Mesendoderm (in vitro differentiated cells): ENCODE measurements at regions not wholly inside any gene's neighbourhood (a gene's known extent, or its start where the extent isn't known, plus 50 kb on each side); places are given as distances from the start of the nearest gene placed in this dataset.

Experiments used
- DNase-seq: peaks from one replicate; pipeline ENCODE4 v3.0.0; 2013
- H2AK5ac ChIP-seq: 2 replicates; pipeline ENCODE4 v1.6.1; 2013; ENCODE audit warnings: low read length, inconsistent platforms
- H2BK120ac ChIP-seq: 2 replicates; pipeline ENCODE4 v1.6.1; 2013; ENCODE audit warnings: low read depth, mild to moderate bottlenecking, low read length, moderate library complexity, mixed read lengths
- H2BK15ac ChIP-seq: replicated peaks from 2 replicates; pipeline ENCODE4 v1.6.1; 2013; ENCODE audit warnings: low read depth, mild to moderate bottlenecking, moderate library complexity
- H2BK5ac ChIP-seq: 2 replicates; pipeline ENCODE4 v1.6.1; 2013; ENCODE audit warnings: low read length, inconsistent platforms
- H3K18ac ChIP-seq: 2 replicates; pipeline ENCODE4 v1.6.1; 2013; ENCODE audit warnings: mild to moderate bottlenecking, low read length, mixed read lengths
- H3K23ac ChIP-seq: one replicate; pipeline ENCODE4 v1.6.1; 2013; ENCODE audit warnings: low read length
- H3K27ac ChIP-seq: 2 replicates; pipeline ENCODE4 v1.5.1; 2013; ENCODE audit warnings: low read depth, mild to moderate bottlenecking, inconsistent platforms, low read length, moderate library complexity
- H3K27me3 ChIP-seq: 2 replicates; pipeline ENCODE4 v1.6.1; 2013; ENCODE audit warnings: low read length, control low read depth, mild to moderate bottlenecking, inconsistent platforms; ENCODE audit not compliant: insufficient read depth, poor library complexity
- H3K36me3 ChIP-seq: 2 replicates; pipeline ENCODE4 v1.6.1; 2013; ENCODE audit warnings: low read length, inconsistent platforms; ENCODE audit not compliant: control insufficient read depth, insufficient read depth
- H3K4ac ChIP-seq: one replicate; pipeline ENCODE4 v1.6.1; 2013; ENCODE audit warnings: low read depth, mild to moderate bottlenecking, low read length, moderate library complexity
- H3K4me1 ChIP-seq: 2 replicates; pipeline ENCODE4 v1.6.1; 2013; ENCODE audit warnings: low read depth, low read length, inconsistent platforms; ENCODE audit not compliant: control insufficient read depth
- H3K4me2 ChIP-seq: 2 replicates; pipeline ENCODE4 v1.6.1; 2013; ENCODE audit warnings: low read length
- H3K4me3 ChIP-seq: 2 replicates; pipeline ENCODE4 v1.5.1; 2013; ENCODE audit warnings: mild to moderate bottlenecking, low read length
- H3K56ac ChIP-seq: one replicate; pipeline ENCODE4 v1.6.1; 2013; ENCODE audit warnings: low read length
- H3K79me1 ChIP-seq: 2 replicates; pipeline ENCODE4 v1.6.1; 2013; ENCODE audit warnings: low read length, inconsistent platforms
- H3K79me2 ChIP-seq: 2 replicates; pipeline ENCODE4 v1.6.1; 2013; ENCODE audit warnings: mild to moderate bottlenecking, low read length; ENCODE audit not compliant: control insufficient read depth, insufficient read depth
- H3K9ac ChIP-seq: 2 replicates; pipeline ENCODE4 v1.6.1; 2013; ENCODE audit warnings: low read length, inconsistent platforms
- H4K5ac ChIP-seq: one replicate; pipeline ENCODE4 v1.6.1; 2013; ENCODE audit warnings: low read length
- H4K8ac ChIP-seq: one replicate; pipeline ENCODE4 v1.6.1; 2013; ENCODE audit warnings: low read depth, mild to moderate bottlenecking, control low read depth, low read length, moderate library complexity
- WGBS: extraction: QIAGEN DNeasy Blood & Tissue Kit; methylation state at CpG from one replicate; pipeline ENCODE4 v1.1.7; 2013; ENCODE audit warnings: low lambda C conversion rate, missing lambda C conversion rate; ENCODE audit not compliant: insufficient coverage; ENCODE audit errors: extremely low coverage; 5-methylcytosine and 5-hydroxymethylcytosine counted together

DNA sequence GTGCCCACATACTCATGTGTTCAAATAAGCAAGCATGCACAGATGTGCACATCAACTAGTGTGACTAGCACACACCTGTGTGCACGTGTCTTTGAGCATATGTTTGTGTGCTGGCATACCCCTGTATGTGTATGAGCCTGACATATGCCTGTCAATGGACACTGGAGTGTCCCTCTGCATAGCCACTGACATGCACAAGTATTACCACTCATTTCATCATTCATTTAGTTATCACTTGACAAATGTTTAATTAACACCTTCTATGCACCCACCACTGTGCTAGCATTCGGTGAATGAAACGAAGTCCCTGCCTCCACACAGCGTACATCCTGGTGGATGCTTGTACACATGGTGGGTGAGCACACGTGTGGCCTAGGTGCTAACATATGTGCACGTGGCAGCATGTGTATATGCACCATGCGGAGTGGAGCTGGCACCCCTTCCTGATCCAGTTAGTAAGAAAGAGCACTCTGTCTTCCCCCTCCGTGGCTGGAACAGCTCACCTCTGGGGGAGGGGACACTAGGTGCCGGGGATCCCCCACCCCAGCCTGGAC, 112.0 kb downstream of the CHST1 start:
- Histone ChIP-seq H3K18ac (no peak overlapping the region), H2BK5ac (no peak overlapping the region), H2BK120ac (no peak overlapping the region), H3K4me2 (no peak overlapping the region), H3K56ac (no peak overlapping the region), H3K4me1 (no peaks in the 10 kb centered on the region), H2BK15ac (no peak overlapping the region), H2AK5ac (no peak overlapping the region), H3K27me3 (no peaks in the 10 kb centered on the region), H3K4ac (no peak overlapping the region), H3K79me2 (no peaks in the 10 kb centered on the region), H3K4me3 (no peak overlapping the region), H3K23ac (no peak overlapping the region), H3K9ac (no peak overlapping the region), H3K79me1 (no peaks in the 10 kb centered on the region), H3K27ac (no peak overlapping the region), H3K36me3 (no peaks in the 10 kb centered on the region), H4K5ac (no peak overlapping the region), H4K8ac (no peak overlapping the region)
- no CpG with 5 or more reads among the region's 9 CpGs for WGBS
- no peak for DNase-seq

DNA sequence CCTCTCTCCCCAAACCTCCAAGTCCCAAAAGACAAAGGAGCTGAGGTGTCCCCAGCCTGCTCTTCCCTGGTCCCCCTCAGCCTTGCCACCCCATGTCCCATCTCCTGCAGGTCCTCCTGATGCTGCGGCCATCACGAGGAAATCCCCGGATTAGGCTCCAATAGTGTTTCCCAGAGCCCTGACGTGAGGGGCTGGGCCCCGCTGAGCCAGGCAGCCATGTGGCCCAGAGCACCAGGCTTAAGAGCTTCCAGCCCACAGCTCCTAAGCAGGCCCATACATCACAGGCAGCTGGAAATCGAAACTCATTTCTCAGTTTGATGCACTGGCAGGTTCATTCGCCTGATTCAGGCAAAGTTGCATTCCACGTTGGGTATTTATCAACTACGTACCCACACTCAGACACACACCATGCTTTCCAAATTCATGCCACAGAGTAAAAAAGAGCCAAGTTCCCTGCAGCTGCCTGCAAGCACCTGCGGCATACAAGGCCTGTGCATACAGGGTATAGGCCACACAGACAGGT, 114.2 kb downstream of the CHST1 start:
- Histone ChIP-seq H3K23ac (no peak overlapping the region), H3K79me1 (no peaks in the 10 kb centered on the region), H3K27ac (no peak overlapping the region), H3K9ac (no peak overlapping the region), H3K56ac (no peak overlapping the region), H3K27me3 (no peaks in the 10 kb centered on the region), H3K36me3 (no peaks in the 10 kb centered on the region), H3K4me2 (no peak overlapping the region), H3K79me2 (no peaks in the 10 kb centered on the region), H2BK5ac (no peak overlapping the region), H4K8ac (no peak overlapping the region), H2BK120ac (no peak overlapping the region), H3K4me1 (no peaks in the 10 kb centered on the region), H2AK5ac (no peak overlapping the region), H3K4ac (no peak overlapping the region), H3K18ac (no peak overlapping the region), H4K5ac (no peak overlapping the region), H2BK15ac (no peak overlapping the region), H3K4me3 (no peak overlapping the region)
- WGBS: no CpG with 5 or more reads among the region's 10 CpGs
- no peak for DNase-seq

DNA sequence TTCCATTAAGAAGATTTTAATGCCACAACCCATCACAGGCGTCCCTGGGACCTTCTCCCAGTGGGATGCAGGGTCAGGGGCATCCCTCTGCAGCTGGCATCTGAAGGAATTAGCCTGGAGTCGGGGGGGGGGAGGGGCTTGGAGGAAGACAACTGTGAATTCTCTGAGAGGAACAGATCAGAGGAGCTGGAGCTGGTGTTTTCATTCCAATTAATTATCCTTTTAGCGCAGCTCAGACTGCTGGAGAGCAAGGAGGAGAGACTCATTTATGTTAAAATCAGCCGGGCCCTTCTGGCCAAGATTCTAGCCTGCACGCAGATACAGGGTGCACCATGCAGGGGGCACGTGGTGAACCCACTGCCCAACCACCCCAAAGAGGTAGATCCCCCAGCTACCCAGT, 116.2 kb downstream of the CHST1 start:
- Histone ChIP-seq H2BK5ac (no peak overlapping the region), H3K27ac (no peak overlapping the region), H3K4ac (no peak overlapping the region), H3K36me3 (no peaks in the 10 kb centered on the region), H2BK120ac (no peak overlapping the region), H3K4me2 (no peak overlapping the region), H3K79me2 (no peaks in the 10 kb centered on the region), H3K27me3 (no peaks in the 10 kb centered on the region), H2BK15ac (no peak overlapping the region), H3K4me1 (no peaks in the 10 kb centered on the region), H3K4me3 (no peak overlapping the region), H3K9ac (no peak overlapping the region), H4K8ac (no peak overlapping the region), H3K56ac (no peak overlapping the region), H3K79me1 (no peaks in the 10 kb centered on the region), H2AK5ac (no peak overlapping the region), H4K5ac (no peak overlapping the region), H3K18ac (no peak overlapping the region), H3K23ac (no peak overlapping the region)
- no peak for DNase-seq
- no CpG with 5 or more reads among the region's 6 CpGs for WGBS

DNA sequence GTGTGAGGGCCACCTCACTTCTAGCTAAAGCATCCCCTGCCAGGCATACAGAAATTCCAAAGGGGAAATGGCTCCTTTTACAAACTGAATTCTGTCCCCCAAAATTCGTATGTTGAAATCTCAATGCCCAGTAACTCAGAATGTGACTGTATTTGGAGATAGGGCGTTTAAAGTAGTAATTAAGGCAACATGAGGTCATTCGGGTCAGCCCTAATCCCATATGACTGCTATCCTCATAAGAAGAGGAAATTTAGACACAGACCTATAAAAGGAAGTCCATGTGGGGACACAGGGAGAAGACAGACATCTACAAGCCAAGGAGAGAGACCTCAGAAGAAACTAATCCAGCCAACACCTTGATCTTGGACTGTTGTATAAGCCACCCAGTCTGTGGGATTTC, 119.1 kb downstream of the CHST1 start:
- Histone ChIP-seq H4K5ac (no peak overlapping the region), H3K79me1 (no peaks in the 10 kb centered on the region), H3K79me2 (no peaks in the 10 kb centered on the region), H3K18ac (no peak overlapping the region), H2BK120ac (no peak overlapping the region), H3K36me3 (no peaks in the 10 kb centered on the region), H3K4me1 (no peaks in the 10 kb centered on the region), H3K4me2 (no peak overlapping the region), H2AK5ac (no peak overlapping the region), H3K23ac (no peak overlapping the region), H2BK5ac (no peak overlapping the region), H3K56ac (no peak overlapping the region), H3K27me3 (no peaks in the 10 kb centered on the region), H3K27ac (no peak overlapping the region), H4K8ac (no peak overlapping the region), H3K4ac (no peak overlapping the region), H3K4me3 (no peak overlapping the region), H3K9ac (no peak overlapping the region), H2BK15ac (no peak overlapping the region)
- whole genome bisulfite sequencing: no CpG with 5 or more reads among the region's 3 CpGs
- DNase-seq: no peak

DNA sequence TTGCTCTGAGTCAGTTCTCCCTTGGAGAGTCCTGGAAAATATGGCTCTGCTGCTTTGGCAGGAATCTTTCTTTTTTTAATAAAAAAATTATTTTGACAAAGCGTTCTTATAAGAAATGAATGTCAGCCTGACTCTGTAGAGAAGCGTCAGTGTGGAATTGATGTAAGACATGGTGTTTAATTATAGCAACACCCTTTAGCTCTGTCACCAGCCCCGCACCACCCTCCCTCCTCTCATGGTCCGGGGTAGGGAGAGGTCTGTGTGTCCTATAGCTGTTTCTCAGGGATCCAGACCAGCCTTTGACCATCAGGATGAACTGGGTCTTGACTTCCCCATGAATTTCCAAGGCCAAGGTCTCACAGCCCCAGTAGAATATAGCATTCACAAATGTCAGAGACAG, 120.6 kb downstream of the CHST1 start:
- Histone ChIP-seq H3K36me3 (no peaks in the 10 kb centered on the region), H3K23ac (no peak overlapping the region), H2BK120ac (no peak overlapping the region), H3K4me1 (no peaks in the 10 kb centered on the region), H3K18ac (no peak overlapping the region), H3K9ac (no peak overlapping the region), H3K4me3 (no peak overlapping the region), H2BK5ac (no peak overlapping the region), H3K79me1 (no peaks in the 10 kb centered on the region), H3K79me2 (no peaks in the 10 kb centered on the region), H3K4me2 (no peak overlapping the region), H3K4ac (no peak overlapping the region), H2AK5ac (no peak overlapping the region), H2BK15ac (no peak overlapping the region), H4K8ac (no peak overlapping the region), H3K56ac (no peak overlapping the region), H3K27ac (no peak overlapping the region), H3K27me3 (no peaks in the 10 kb centered on the region), H4K5ac (no peak overlapping the region)
- DNase-seq: no peak
- no CpG with 5 or more reads among the region's 4 CpGs for WGBS

DNA sequence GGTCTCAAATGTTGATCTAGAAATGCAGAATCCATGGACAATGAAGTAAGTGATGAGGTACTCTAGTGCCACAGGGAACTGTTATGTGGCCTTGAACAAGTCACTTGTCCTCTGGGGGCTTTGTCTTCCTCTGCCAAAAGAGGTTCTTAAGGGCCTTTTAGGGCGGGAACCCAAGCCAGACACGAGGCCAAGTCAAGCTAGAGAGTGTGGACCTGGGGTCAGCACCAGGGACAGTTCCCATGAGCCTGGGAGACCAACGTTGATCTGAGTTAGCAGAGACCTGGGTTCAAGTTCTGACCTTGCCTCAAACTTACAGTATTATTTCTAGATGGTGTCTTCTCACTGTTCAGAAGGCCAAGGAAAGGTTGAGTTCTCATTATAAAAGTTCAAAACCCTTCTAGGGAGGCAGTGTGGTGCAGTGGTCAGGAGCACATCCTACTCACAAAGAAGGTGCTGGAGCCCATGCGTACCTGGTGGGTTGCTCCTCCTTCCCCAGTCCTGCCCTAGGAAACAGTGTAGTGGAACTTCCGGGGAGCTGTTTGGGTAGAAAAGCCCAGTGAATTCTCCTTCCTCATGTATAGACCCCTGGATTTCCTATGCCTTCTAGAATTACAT, 121.5 kb downstream of the CHST1 start:
- Histone ChIP-seq H3K4me1 (no peaks in the 10 kb centered on the region), H3K36me3 (no peaks in the 10 kb centered on the region), H3K27me3 (no peaks in the 10 kb centered on the region), H2BK5ac (no peak overlapping the region), H2AK5ac (no peak overlapping the region), H3K9ac (no peak overlapping the region), H3K23ac (no peak overlapping the region), H3K18ac (no peak overlapping the region), H3K4me3 (no peak overlapping the region), H3K4me2 (no peak overlapping the region), H4K8ac (no peak overlapping the region), H3K79me1 (no peaks in the 10 kb centered on the region), H3K4ac (no peak overlapping the region), H3K56ac (no peak overlapping the region), H4K5ac (no peak overlapping the region), H3K79me2 (no peaks in the 10 kb centered on the region), H2BK120ac (no peak overlapping the region), H3K27ac (no peak overlapping the region), H2BK15ac (no peak overlapping the region)
- peak; percentile 67 for DNase-seq
- whole genome bisulfite sequencing: no CpG with 5 or more reads among the region's 5 CpGs
